Adrenal gland (tissue), 9 donors: ENCODE measurements at regions not wholly inside any gene's neighbourhood (a gene's known extent, or its start where the extent isn't known, plus 50 kb on each side); places are given as distances from the start of the nearest gene placed in this dataset.

Source experiments
- DNase-seq, 7 donors: peaks; one replicate each; pipeline ENCODE4 v3.0.0-alpha.2; 2019 to 2020
- H3K27ac ChIP-seq, 5 donors: fragments of 200-600 bp; sonication (generic) in 4 of 5; 1 replicate in 3 of 5; 2 replicates in 2 of 5; pipeline versions ENCODE4 v1.5.1 to v1.8.0; 2016 to 2020; ENCODE audit warnings: mild to moderate bottlenecking in 1 of 5
- H3K27me3 ChIP-seq: fragments of 200-600 bp; 2 replicates; pipeline ENCODE4 v1.8.0; 2021
- H3K36me3 ChIP-seq, 2 donors: fragments of 200-600 bp; replicated peaks in 1 of 2; 1 replicate in 1 of 2; 2 replicates in 1 of 2; pipeline versions ENCODE4 v1.5.1 to v1.8.0; 2018 to 2022
- H3K4me1 ChIP-seq, 2 donors: fragments of 200-600 bp; replicated peaks in 1 of 2; 1 replicate in 1 of 2; 2 replicates in 1 of 2; pipeline versions ENCODE4 v1.5.1 to v1.8.0; 2018 to 2021
- H3K4me3 ChIP-seq, 4 donors: fragments of 200-600 bp; sonication (generic) in 3 of 4; one replicate each; pipeline ENCODE4 v1.5.1; 2016 to 2018
- H3K9me3 ChIP-seq, 3 donors: fragments of 200-600 bp; sonication (generic) in 1 of 3; replicated peaks in 1 of 3; 1 replicate in 2 of 3; 2 replicates in 1 of 3; pipeline versions ENCODE4 v1.5.1 to v1.8.0; 2016 to 2021
- CTCF ChIP-seq, 6 experiments: fragments of 450-650 bp in 4 of 6; fragments of 200-600 bp in 2 of 6; sonication (generic) in 1 of 6; IDR thresholded peaks; 1 replicate in 5 of 6; 2 replicates in 1 of 6; pipeline versions ENCODE4 v1.5.1 to v1.8.0; 2016 to 2021; ENCODE audit warnings: antibody characterized with exemption in 6 of 6, mild to moderate bottlenecking in 2 of 6, moderate library complexity in 1 of 6
- POLR2A ChIP-seq, 2 donors: fragments of 450-650 bp; IDR thresholded peaks; one replicate each; pipeline ENCODE4 v1.6.1; 2017; ENCODE audit warnings: antibody characterized with exemption in 2 of 2, mild to moderate bottlenecking in 2 of 2, moderate library complexity in 1 of 2
- WGBS, 4 donors: extraction: QIAGEN DNeasy Blood & Tissue Kit in 2 of 4; methylation state at CpG; one replicate each; pipeline versions ENCODE4 v1.1.5 to v1.1.7; 2013 to 2017; 5-methylcytosine and 5-hydroxymethylcytosine counted together
- intact Hi-C, 2 donors: fragments of 100-400 bp; cut with DNase I; formaldehyde crosslinking; loops; one replicate each; pipeline versions ENCODE4 v1.14.1 to v1.15.0; 2022 to 2023
- donor health status: healthy with polysubstance abuse.
- donor health status: Bipolar disorder and iron deficiency.
- donor health status: DM: yes; HTN: yes; CAD: no.
- donor health status: DM: no; HTN: no; CAD: no.
- donor health status: DM: no; HTN: no; CAD: no.

GRCh38 chr16:64321066-64321465, 800.8 kb downstream of the CDH11 start:
- no peaks in the 10 kb centered on the region for H3K36me3 ChIP-seq
- intact Hi-C loops = no loop called here
- WGBS, 4 donors = 81 to 86% (median 84%) methylated on average over 1 of the region's 1 CpG

GRCh38 chr16:64317601-64318000, 804.3 kb downstream of the CDH11 start:
- Histone ChIP-seq H3K36me3 (no peaks in the 10 kb centered on the region), H3K4me1 (no peaks in the 10 kb centered on the region), H3K27me3 (no peaks in the 10 kb centered on the region), H3K4me3 (no peak overlapping the region), H3K9me3 (no peaks in the 10 kb centered on the region), H3K27ac (no peak overlapping the region)
- TF ChIP-seq CTCF (IDR thresholded peaks at IDR 0.05) = no peak
- TF ChIP-seq POLR2A (IDR thresholded peaks at IDR 0.05) = no peak
- DNase-seq = no peak
- intact Hi-C loops = no loop called here
- WGBS, 4 donors = 82 to 97% (median 93%) methylated on average over 1 of the region's 1 CpG

More at GRCh38 chr16:64321066-64321465, 800.8 kb downstream of the CDH11 start:
- Histone ChIP-seq H3K4me3 (no peak overlapping the region), H3K9me3 (no peaks in the 10 kb centered on the region), H3K27ac (no peak overlapping the region), H3K27me3 (no peaks in the 10 kb centered on the region), H3K4me1 (no peaks in the 10 kb centered on the region)
- no peak for TF ChIP-seq CTCF (IDR thresholded peaks at IDR 0.05)
- TF ChIP-seq POLR2A (IDR thresholded peaks at IDR 0.05) = no peak
- no peak for DNase-seq

- intact Hi-C loops = no loop called here
- Histone ChIP-seq H3K36me3 (no peaks in the 10 kb centered on the region), H3K27ac (no peak overlapping the region), H3K4me1 (no peaks in the 10 kb centered on the region), H3K4me3 (no peak overlapping the region), H3K27me3 (no peaks in the 10 kb centered on the region), H3K9me3 (peaks cover 0 to 4% (median 0%) of the 10 kb centered on the region in 3 donors)
- no peak for DNase-seq
- WGBS, 4 donors = 89 to 97% (median 93%) methylated on average over 4 of the region's 4 CpGs
- no peak for TF ChIP-seq POLR2A (IDR thresholded peaks at IDR 0.05)
- no peak for TF ChIP-seq CTCF (IDR thresholded peaks at IDR 0.05)
Observed at GRCh38 chr16:64313726-64314125, 808.1 kb downstream of the CDH11 start.

- DNase-seq = no peak
- 76 to 87% (median 84%) methylated on average over 2 of the region's 2 CpGs for WGBS, 4 donors
- H3K9me3 ChIP-seq = peaks cover 0 to 4% (median 0%) of the 10 kb centered on the region in 3 donors
- H3K4me1 ChIP-seq = no peaks in the 10 kb centered on the region
- no peak overlapping the region for H3K4me3 ChIP-seq
- no peaks in the 10 kb centered on the region for H3K27me3 ChIP-seq
- no peaks in the 10 kb centered on the region for H3K36me3 ChIP-seq
- H3K27ac ChIP-seq = no peak overlapping the region
- TF ChIP-seq POLR2A (IDR thresholded peaks at IDR 0.05) = no peak
- TF ChIP-seq CTCF (IDR thresholded peaks at IDR 0.05) = no peak
- intact Hi-C loops = no loop called here
Observed at GRCh38 chr16:64312980-64313379, 808.9 kb downstream of the CDH11 start.
